Neuronal stem cell (in vitro differentiated cells): ENCODE measurements at regions not wholly inside any gene's neighbourhood (a gene's known extent, or its start where the extent isn't known, plus 50 kb on each side); places are given as distances from the start of the nearest gene placed in this dataset.

Source experiments
- DNase-seq: peaks from one replicate; pipeline ENCODE4 v3.0.0-alpha.2; 2013; ENCODE audit warnings: low spot score
- H2AFZ ChIP-seq: one replicate; pipeline ENCODE4 v1.6.1; 2013; ENCODE audit warnings: mild to moderate bottlenecking, low read length, inconsistent platforms
- H2AK5ac ChIP-seq: 2 replicates; pipeline ENCODE4 v1.6.1; 2013; ENCODE audit warnings: low read depth, mild to moderate bottlenecking, inconsistent platforms, low read length, moderate library complexity, mixed read lengths
- H2BK120ac ChIP-seq: 2 replicates; pipeline ENCODE4 v1.6.1; 2013; ENCODE audit warnings: low read depth, mild to moderate bottlenecking, inconsistent platforms, low read length, moderate library complexity, mixed read lengths
- H2BK12ac ChIP-seq: one replicate; pipeline ENCODE4 v1.6.1; 2013; ENCODE audit warnings: low read length, inconsistent platforms
- H2BK15ac ChIP-seq: 2 replicates; pipeline ENCODE4 v1.6.1; 2013; ENCODE audit warnings: mild to moderate bottlenecking, low read length, inconsistent platforms, mixed read lengths
- H2BK5ac ChIP-seq: one replicate; pipeline ENCODE4 v1.6.1; 2013; ENCODE audit warnings: inconsistent platforms, mild to moderate bottlenecking, low read length, moderate library complexity
- H3K14ac ChIP-seq: one replicate; pipeline ENCODE4 v1.6.1; 2013; ENCODE audit warnings: low read length, inconsistent platforms
- H3K18ac ChIP-seq: 2 replicates; pipeline ENCODE4 v1.6.1; 2013; ENCODE audit warnings: low read length, inconsistent platforms
- H3K23ac ChIP-seq: 2 replicates; pipeline ENCODE4 v1.6.1; 2013; ENCODE audit warnings: low read depth, mild to moderate bottlenecking, mixed read lengths, low read length, inconsistent platforms; ENCODE audit not compliant: poor library complexity
- H3K27ac ChIP-seq: replicated peaks from 3 replicates; pipeline ENCODE4 v1.5.1; 2013; ENCODE audit warnings: low read length, inconsistent platforms
- H3K27me3 ChIP-seq, 3 experiments: 2 replicates each; pipeline ENCODE4 v1.6.1; 2013; ENCODE audit warnings: low read length in 3 of 3, mild to moderate bottlenecking in 2 of 3, inconsistent platforms in 1 of 3, low read depth in 1 of 3, mixed read lengths in 1 of 3, moderate library complexity in 1 of 3; ENCODE audit not compliant: control insufficient read depth in 3 of 3, insufficient read depth in 3 of 3
- H3K36me3 ChIP-seq, 2 donors: replicated peaks in 1 of 2; 2 replicates each; pipeline ENCODE4 v1.6.1; 2013; ENCODE audit warnings: low read length in 2 of 2; ENCODE audit not compliant: control insufficient read depth in 2 of 2, insufficient read depth in 2 of 2
- H3K4ac ChIP-seq: 2 replicates; pipeline ENCODE4 v1.6.1; 2013; ENCODE audit warnings: inconsistent platforms, mild to moderate bottlenecking, low read length, moderate library complexity
- H3K4me1 ChIP-seq, 2 donors: 1 replicate in 1 of 2; 2 replicates in 1 of 2; pipeline ENCODE4 v1.6.1; 2013; ENCODE audit warnings: low read length in 2 of 2, low read depth in 1 of 2; ENCODE audit not compliant: control insufficient read depth in 2 of 2, insufficient read depth in 1 of 2
- H3K4me2 ChIP-seq: one replicate; pipeline ENCODE4 v1.6.1; 2013; ENCODE audit warnings: mild to moderate bottlenecking, low read length, inconsistent platforms; ENCODE audit not compliant: insufficient read depth, poor library complexity, severe bottlenecking
- H3K4me3 ChIP-seq, 2 donors: 2 replicates each; pipeline ENCODE4 v1.5.1; 2013; ENCODE audit warnings: low read length in 2 of 2, mild to moderate bottlenecking in 2 of 2, inconsistent platforms in 1 of 2, moderate library complexity in 1 of 2
- H3K79me1 ChIP-seq: one replicate; pipeline ENCODE4 v1.6.1; 2013; ENCODE audit warnings: low read depth, mild to moderate bottlenecking, inconsistent platforms, low read length, moderate library complexity
- H3K9ac ChIP-seq: one replicate; pipeline ENCODE4 v1.6.1; 2013; ENCODE audit warnings: mild to moderate bottlenecking, low read depth, low read length, inconsistent platforms; ENCODE audit not compliant: poor library complexity
- H3K9me3 ChIP-seq, 2 donors: replicated peaks in 1 of 2; 2 replicates each; pipeline versions ENCODE3 to v1.6.1; 2013; ENCODE audit warnings: low read length in 2 of 2, mild to moderate bottlenecking in 2 of 2, inconsistent platforms in 1 of 2, low read depth in 1 of 2, mixed read lengths in 1 of 2, moderate library complexity in 1 of 2; ENCODE audit not compliant: control insufficient read depth in 2 of 2, insufficient read depth in 1 of 2
- H4K8ac ChIP-seq: one replicate; pipeline ENCODE4 v1.6.1; 2013; ENCODE audit warnings: low read depth, mild to moderate bottlenecking, inconsistent platforms, low read length, moderate library complexity
- H4K91ac ChIP-seq: one replicate; pipeline ENCODE4 v1.6.1; 2013; ENCODE audit warnings: low read length, low read depth, mild to moderate bottlenecking, inconsistent platforms; ENCODE audit not compliant: poor library complexity
- WGBS, 2 donors: extraction: QIAGEN DNeasy Blood & Tissue Kit; methylation state at CpG; one replicate each; pipeline ENCODE4 v1.1.7; 2013; ENCODE audit warnings: missing lambda C conversion rate in 2 of 2, mixed read lengths in 1 of 2; ENCODE audit not compliant: insufficient read length in 2 of 2, insufficient replicate concordance in 1 of 2; ENCODE audit errors: extremely low coverage in 2 of 2; 5-methylcytosine and 5-hydroxymethylcytosine counted together

- H4K8ac ChIP-seq, result no peak overlapping the region
Observed at GRCh38 chr14:42545636-42546035, 939.0 kb downstream of the LRFN5 start.

GRCh38 chr14:42541535-42542001, 934.9 kb downstream of the LRFN5 start:
- Histone ChIP-seq H3K4me3 (no peak overlapping the region), H2BK120ac (no peak overlapping the region), H3K36me3 (no peaks in the 10 kb centered on the region), H2BK5ac (no peak overlapping the region), H3K9me3 (no peaks in the 10 kb centered on the region), H2BK12ac (no peak overlapping the region), H3K4ac (no peak overlapping the region), H3K18ac (no peak overlapping the region), H3K27me3 (no peaks in the 10 kb centered on the region), H2AK5ac (no peak overlapping the region), H4K8ac (no peak overlapping the region), H2AFZ (no peak overlapping the region), H3K79me1 (no peaks in the 10 kb centered on the region), H3K4me1 (no peaks in the 10 kb centered on the region), H3K9ac (no peak overlapping the region), H2BK15ac (no peak overlapping the region), H3K4me2 (no peak overlapping the region), H3K23ac (no peak overlapping the region), H3K14ac (no peak overlapping the region), H3K27ac (no peak overlapping the region), H4K91ac (no peak overlapping the region)
- no peak for DNase-seq
- no CpG with 5 or more reads among the region's 3 CpGs for WGBS, 2 donors

More at GRCh38 chr14:42545636-42546035, 939.0 kb downstream of the LRFN5 start:
- no peak for DNase-seq
- H3K23ac ChIP-seq, result no peak overlapping the region
- no peak overlapping the region for H2BK12ac ChIP-seq
- no peaks in the 10 kb centered on the region for H3K27me3 ChIP-seq
- H3K4ac ChIP-seq, result no peak overlapping the region
- no peak overlapping the region for H2AK5ac ChIP-seq
- no peaks in the 10 kb centered on the region for H3K79me1 ChIP-seq
- H3K36me3 ChIP-seq, result no peaks in the 10 kb centered on the region
- no peak overlapping the region for H2AFZ ChIP-seq
- H4K91ac ChIP-seq, result no peak overlapping the region
- H3K4me3 ChIP-seq, result no peak overlapping the region
- no peaks in the 10 kb centered on the region for H3K9me3 ChIP-seq
- no peak overlapping the region for H3K18ac ChIP-seq
- H2BK15ac ChIP-seq, result no peak overlapping the region
- no peak overlapping the region for H3K14ac ChIP-seq
- no peak overlapping the region for H2BK120ac ChIP-seq
- H2BK5ac ChIP-seq, result no peak overlapping the region
- WGBS, 2 donors, result no CpG with 5 or more reads among the region's 2 CpGs
- H3K27ac ChIP-seq, result no peak overlapping the region
- no peaks in the 10 kb centered on the region for H3K4me1 ChIP-seq
- H3K4me2 ChIP-seq, result no peak overlapping the region
- no peak overlapping the region for H3K9ac ChIP-seq

- Histone ChIP-seq H2AFZ (no peak overlapping the region), H3K4me1 (no peaks in the 10 kb centered on the region), H2BK120ac (no peak overlapping the region), H3K27ac (no peak overlapping the region), H4K8ac (no peak overlapping the region), H3K4me3 (no peak overlapping the region), H3K4me2 (no peak overlapping the region), H3K36me3 (no peaks in the 10 kb centered on the region), H3K79me1 (no peaks in the 10 kb centered on the region), H3K4ac (no peak overlapping the region), H2AK5ac (no peak overlapping the region), H3K23ac (no peak overlapping the region), H3K18ac (no peak overlapping the region), H3K9ac (no peak overlapping the region), H3K14ac (no peak overlapping the region), H3K9me3 (no peaks in the 10 kb centered on the region), H3K27me3 (no peaks in the 10 kb centered on the region), H2BK12ac (no peak overlapping the region), H2BK15ac (no peak overlapping the region), H4K91ac (no peak overlapping the region), H2BK5ac (no peak overlapping the region)
- WGBS, 2 donors, result no CpG with 5 or more reads among the region's 10 CpGs
- DNase-seq, result no peak
Observed at GRCh38 chr14:42535397-42535796, 928.7 kb downstream of the LRFN5 start.

GRCh38 chr14:42533476-42533875, 926.8 kb downstream of the LRFN5 start:
- Histone ChIP-seq H3K4me2 (no peak overlapping the region), H3K18ac (no peak overlapping the region), H3K23ac (no peak overlapping the region), H3K4me1 (no peaks in the 10 kb centered on the region), H4K8ac (no peak overlapping the region), H3K36me3 (no peaks in the 10 kb centered on the region), H3K27ac (no peak overlapping the region), H3K9ac (no peak overlapping the region), H3K79me1 (no peaks in the 10 kb centered on the region), H2BK5ac (no peak overlapping the region), H2AK5ac (no peak overlapping the region), H3K4ac (no peak overlapping the region), H3K4me3 (no peak overlapping the region), H2BK12ac (no peak overlapping the region), H3K14ac (no peak overlapping the region), H4K91ac (no peak overlapping the region), H3K27me3 (no peaks in the 10 kb centered on the region), H3K9me3 (no peaks in the 10 kb centered on the region), H2AFZ (no peak overlapping the region), H2BK120ac (no peak overlapping the region), H2BK15ac (no peak overlapping the region)
- no CpG with 5 or more reads among the region's 1 CpG for WGBS, 2 donors
- DNase-seq, result no peak
